Tibial nerve (tissue), 4 donors: ENCODE measurements at regions not wholly inside any gene's neighbourhood (a gene's known extent, or its start where the extent isn't known, plus 50 kb on each side); places are given as distances from the start of the nearest gene placed in this dataset.

Experiments
- DNase-seq, 2 donors: peaks; one replicate each; pipeline ENCODE4 v3.0.0-alpha.2; 2019; ENCODE audit warnings: low spot score in 2 of 2
- H3K27ac ChIP-seq, 4 donors: fragments of 200-600 bp; sonication (generic) in 3 of 4; one replicate each; pipeline ENCODE4 v1.5.1; 2017 to 2019; ENCODE audit warnings: mild to moderate bottlenecking in 1 of 4
- H3K27me3 ChIP-seq, 2 donors: fragments of 200-600 bp; sonication (generic) in 1 of 2; one replicate each; pipeline versions ENCODE4 v1.5.1 to v1.6.0; 2017 to 2019
- H3K36me3 ChIP-seq, 3 donors: fragments of 200-600 bp; sonication (generic); one replicate each; pipeline ENCODE4 v1.5.1; 2018 to 2019
- H3K4me1 ChIP-seq, 4 donors: fragments of 200-600 bp; sonication (generic) in 3 of 4; one replicate each; pipeline ENCODE4 v1.5.1; 2017 to 2019
- H3K4me3 ChIP-seq, 4 donors: fragments of 200-600 bp; sonication (generic) in 3 of 4; one replicate each; pipeline ENCODE4 v1.5.1; 2017 to 2019; ENCODE audit warnings: mild to moderate bottlenecking in 1 of 4, moderate library complexity in 1 of 4
- H3K9me3 ChIP-seq, 4 donors: fragments of 200-600 bp; sonication (generic) in 3 of 4; one replicate each; pipeline ENCODE4 v1.5.1; 2017 to 2019
- EP300 ChIP-seq, 2 donors: sonication (generic); formaldehyde crosslinking; IDR thresholded peaks; one replicate each; pipeline ENCODE4 v1.6.1; 2017; ENCODE audit warnings: antibody characterized with exemption in 2 of 2, mild to moderate bottlenecking in 1 of 2
- POLR2A ChIP-seq, 2 donors: fragments of 450-650 bp; IDR thresholded peaks; one replicate each; pipeline ENCODE4 v1.6.1; 2017; ENCODE audit warnings: antibody characterized with exemption in 2 of 2, mild to moderate bottlenecking in 2 of 2, moderate library complexity in 2 of 2
- WGBS, 2 donors: methylation state at CpG; one replicate each; pipeline ENCODE4 v1.1.5; 2018; 5-methylcytosine and 5-hydroxymethylcytosine counted together
- TF ChIP-seq, protein P1 (sequence below), 5 experiments: fragments of 200-600 bp in 3 of 5; fragments of 450-650 bp in 2 of 5; sonication (generic) in 3 of 5; IDR thresholded peaks; one replicate each; pipeline ENCODE4 v1.5.1; 2016 to 2019; ENCODE audit warnings: antibody characterized with exemption in 5 of 5, mild to moderate bottlenecking in 3 of 5, moderate library complexity in 2 of 5

DNA sequence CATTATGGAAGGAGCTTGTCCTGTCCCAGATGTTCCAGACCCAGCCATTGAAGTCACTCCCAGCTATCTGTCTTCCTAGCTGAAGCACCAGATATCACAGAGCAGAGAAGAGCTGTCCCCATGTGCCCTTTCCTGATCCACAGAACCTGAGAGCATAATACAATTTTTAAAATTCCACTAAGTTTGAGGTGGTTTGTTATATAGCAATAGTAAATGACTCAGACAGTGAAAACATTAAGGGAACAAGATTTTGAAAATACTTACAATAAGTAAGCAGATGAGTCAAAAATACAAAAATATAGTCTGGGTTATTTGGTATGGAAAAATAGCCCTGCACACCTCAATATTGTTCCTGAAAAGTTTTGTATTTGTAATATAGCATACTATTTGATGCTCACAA, 85.8 kb upstream of the GLS start:
- DNase-seq, result no peak
- TF ChIP-seq, protein P1, sequence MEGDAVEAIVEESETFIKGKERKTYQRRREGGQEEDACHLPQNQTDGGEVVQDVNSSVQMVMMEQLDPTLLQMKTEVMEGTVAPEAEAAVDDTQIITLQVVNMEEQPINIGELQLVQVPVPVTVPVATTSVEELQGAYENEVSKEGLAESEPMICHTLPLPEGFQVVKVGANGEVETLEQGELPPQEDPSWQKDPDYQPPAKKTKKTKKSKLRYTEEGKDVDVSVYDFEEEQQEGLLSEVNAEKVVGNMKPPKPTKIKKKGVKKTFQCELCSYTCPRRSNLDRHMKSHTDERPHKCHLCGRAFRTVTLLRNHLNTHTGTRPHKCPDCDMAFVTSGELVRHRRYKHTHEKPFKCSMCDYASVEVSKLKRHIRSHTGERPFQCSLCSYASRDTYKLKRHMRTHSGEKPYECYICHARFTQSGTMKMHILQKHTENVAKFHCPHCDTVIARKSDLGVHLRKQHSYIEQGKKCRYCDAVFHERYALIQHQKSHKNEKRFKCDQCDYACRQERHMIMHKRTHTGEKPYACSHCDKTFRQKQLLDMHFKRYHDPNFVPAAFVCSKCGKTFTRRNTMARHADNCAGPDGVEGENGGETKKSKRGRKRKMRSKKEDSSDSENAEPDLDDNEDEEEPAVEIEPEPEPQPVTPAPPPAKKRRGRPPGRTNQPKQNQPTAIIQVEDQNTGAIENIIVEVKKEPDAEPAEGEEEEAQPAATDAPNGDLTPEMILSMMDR (IDR thresholded peaks at IDR 0.05), result no peak
- no peak for TF ChIP-seq EP300 (IDR thresholded peaks at IDR 0.05)
- no peak for TF ChIP-seq POLR2A (IDR thresholded peaks at IDR 0.05)
- Histone ChIP-seq H3K4me1 (peaks cover 0 to 22% (median 0%) of the 10 kb centered on the region in 4 donors), H3K4me3 (no peak overlapping the region), H3K27me3 (no peaks in the 10 kb centered on the region), H3K36me3 (no peaks in the 10 kb centered on the region), H3K9me3 (no peaks in the 10 kb centered on the region), H3K27ac (no peak overlapping the region)

GRCh38 chr2:190795686-190796085, 84.9 kb upstream of the GLS start:
- peaks cover 0 to 21% (median 0%) of the 10 kb centered on the region in 4 donors for H3K4me1 ChIP-seq
- TF ChIP-seq EP300 (IDR thresholded peaks at IDR 0.05) (no peak), POLR2A (IDR thresholded peaks at IDR 0.05) (no peak)
- TF ChIP-seq, protein P1 (IDR thresholded peaks at IDR 0.05), result no peak
- no peak overlapping the region for H3K4me3 ChIP-seq
- H3K9me3 ChIP-seq, result no peaks in the 10 kb centered on the region
- no peaks in the 10 kb centered on the region for H3K27me3 ChIP-seq
- DNase-seq, result no peak
- no peak overlapping the region for H3K27ac ChIP-seq
- no peaks in the 10 kb centered on the region for H3K36me3 ChIP-seq

GRCh38 chr2:190799999-190800398, 80.6 kb upstream of the GLS start:
- H3K27me3 ChIP-seq, result no peaks in the 10 kb centered on the region
- DNase-seq, result no peak
- TF ChIP-seq POLR2A (IDR thresholded peaks at IDR 0.05), result no peak
- TF ChIP-seq, protein P1 (IDR thresholded peaks at IDR 0.05), result no peak
- no peak for TF ChIP-seq EP300 (IDR thresholded peaks at IDR 0.05)
- H3K36me3 ChIP-seq, result no peaks in the 10 kb centered on the region
- no peak overlapping the region for H3K4me3 ChIP-seq
- no peaks in the 10 kb centered on the region for H3K9me3 ChIP-seq
- H3K4me1 ChIP-seq, result peaks cover 0 to 15% (median 0%) of the 10 kb centered on the region in 4 donors
- no peak overlapping the region for H3K27ac ChIP-seq

DNA sequence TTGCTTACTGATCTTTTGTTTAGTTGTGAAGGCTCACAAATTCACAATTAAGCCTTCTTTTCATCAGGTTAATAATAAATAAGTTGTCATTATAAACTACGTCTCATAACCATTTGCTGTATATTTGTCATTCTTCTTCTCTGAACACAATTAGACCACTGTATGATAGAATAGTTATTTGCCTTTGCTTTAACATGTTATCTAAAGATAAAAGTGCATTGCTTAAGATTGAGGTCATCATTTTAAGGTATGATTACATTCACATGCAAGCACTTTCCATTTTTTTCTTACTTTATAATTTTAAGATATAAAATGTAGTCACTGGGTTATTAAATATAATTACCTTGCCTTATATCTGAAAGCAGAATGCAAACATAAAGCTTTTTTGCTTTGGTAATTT, 80.1 kb upstream of the GLS start:
- Histone ChIP-seq H3K27ac (no peak overlapping the region), H3K36me3 (no peaks in the 10 kb centered on the region), H3K4me1 (peaks cover 0 to 15% (median 0%) of the 10 kb centered on the region in 4 donors), H3K4me3 (no peak overlapping the region), H3K9me3 (no peaks in the 10 kb centered on the region), H3K27me3 (no peaks in the 10 kb centered on the region)
- no peak for TF ChIP-seq POLR2A (IDR thresholded peaks at IDR 0.05)
- TF ChIP-seq, protein P1 (IDR thresholded peaks at IDR 0.05), result no peak
- TF ChIP-seq EP300 (IDR thresholded peaks at IDR 0.05), result no peak
- 50 to 53% methylated on average over 1 of the region's 1 CpG for WGBS, 2 donors
- no peak for DNase-seq

DNA sequence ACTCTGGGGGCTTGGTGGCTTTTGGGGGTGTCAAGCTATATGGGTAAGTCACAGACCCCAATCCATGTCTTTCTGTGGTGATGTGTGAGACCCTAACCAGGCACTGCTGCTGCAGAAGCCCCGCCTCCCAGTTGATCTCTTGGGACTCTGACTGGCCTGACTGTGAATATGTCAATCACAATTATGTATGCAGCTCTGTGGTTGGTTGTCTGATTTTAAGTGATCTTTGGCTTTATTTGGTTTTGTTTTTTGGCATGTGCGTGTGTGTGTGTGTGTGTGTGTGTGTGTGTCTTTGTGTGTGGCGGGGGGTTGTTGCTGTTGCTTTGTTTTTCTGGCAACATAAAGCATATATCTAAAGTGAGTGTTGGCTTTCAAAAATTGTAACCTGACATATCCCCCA, 78.5 kb upstream of the GLS start:
- H3K4me3 ChIP-seq, result peak overlapping the region in 2 of 4 donors; percentile 1 to 2
- no peaks in the 10 kb centered on the region for H3K27me3 ChIP-seq
- peak overlapping the region in 1 of 4 donors; percentile 54 for H3K27ac ChIP-seq
- WGBS, 2 donors, result 53 to 67% methylated on average over 3 of the region's 3 CpGs
- peaks cover 0 to 15% (median 0%) of the 10 kb centered on the region in 4 donors for H3K4me1 ChIP-seq
- no peak for DNase-seq
- TF ChIP-seq POLR2A (IDR thresholded peaks at IDR 0.05) (no peak), EP300 (IDR thresholded peaks at IDR 0.05) (no peak)
- TF ChIP-seq, protein P1 (IDR thresholded peaks at IDR 0.05), result no peak
- H3K36me3 ChIP-seq, result no peaks in the 10 kb centered on the region
- H3K9me3 ChIP-seq, result no peaks in the 10 kb centered on the region
